SK-N-SH treated with all-trans-retinoic acid at 6 μM for 48 hours (cell line): ENCODE measurements at regions not wholly inside any gene's neighbourhood (a gene's known extent, or its start where the extent isn't known, plus 50 kb on each side); places are given as distances from the start of the nearest gene placed in this dataset.

Experiments used
- ISL1 ChIP-seq: fragments of 250-450 bp; sonication (Bioruptor Pico); IDR thresholded peaks from 2 replicates; pipeline ENCODE4 v2.1.2; 2022; ENCODE audit warnings: mild to moderate bottlenecking, moderate library complexity
- RARB ChIP-seq: fragments of 250-450 bp; sonication (Bioruptor Pico); IDR thresholded peaks from 2 replicates; pipeline ENCODE4 v1.8.0; 2021; ENCODE audit warnings: mild to moderate bottlenecking, moderate library complexity
- ZC3H10 ChIP-seq: fragments of 250-450 bp; sonication (Bioruptor Pico); IDR thresholded peaks from 2 replicates; pipeline ENCODE4 v1.5.1; 2021; ENCODE audit warnings: mild to moderate bottlenecking, moderate library complexity
- ZFP30 ChIP-seq: fragments of 450-650 bp; formaldehyde crosslinking; IDR thresholded peaks from 2 replicates; pipeline ENCODE4 v1.5.0; 2022; ENCODE audit warnings: mild to moderate bottlenecking, moderate library complexity
- ZNF70 ChIP-seq: fragments of 450-650 bp; formaldehyde crosslinking; IDR thresholded peaks from 2 replicates; pipeline ENCODE4 v1.5.0; 2020; ENCODE audit warnings: mild to moderate bottlenecking, moderate library complexity
- ZNF8 ChIP-seq: fragments of 450-650 bp; formaldehyde crosslinking; IDR thresholded peaks from 2 replicates; pipeline ENCODE4 v1.5.0; 2020; ENCODE audit warnings: mild to moderate bottlenecking, moderate library complexity

GRCh38 chr1:234666761-234667160, 56.8 kb upstream of the IRF2BP2 start:
- TF ChIP-seq ZFP30 (CRISPR knock-in tag) (no peak), ZNF70 (no peak), RARB (no peak), ZC3H10 (CRISPR knock-in tag) (no peak), ISL1 (no peak), ZNF8 (no peak)
